ENCODE measurements at regions not wholly inside any gene's neighbourhood (a gene's known extent, or its start where the extent isn't known, plus 50 kb on each side); places are given as distances from the start of the nearest gene placed in this dataset.

DNA sequence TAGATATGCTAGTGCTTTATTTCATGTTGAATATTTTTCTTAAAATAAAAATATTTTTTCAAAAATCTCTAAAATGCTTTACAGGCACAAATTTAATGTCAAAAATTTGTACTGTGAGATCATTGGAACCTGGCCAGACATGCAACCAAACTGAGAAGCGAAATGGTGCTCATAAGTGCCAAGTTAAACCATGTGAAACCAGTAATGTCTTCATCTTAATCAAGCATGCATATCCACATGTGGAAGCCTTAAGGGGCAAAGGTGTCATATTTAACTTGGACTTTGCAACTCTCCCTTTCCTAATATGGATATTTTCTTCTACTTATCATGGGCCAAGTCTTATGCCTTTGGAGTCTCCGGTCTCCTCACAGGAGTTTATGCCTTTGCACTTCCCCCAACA, 208.9 kb upstream of the COL8A1 start:
- TF ChIP-seq, protein P1, sequence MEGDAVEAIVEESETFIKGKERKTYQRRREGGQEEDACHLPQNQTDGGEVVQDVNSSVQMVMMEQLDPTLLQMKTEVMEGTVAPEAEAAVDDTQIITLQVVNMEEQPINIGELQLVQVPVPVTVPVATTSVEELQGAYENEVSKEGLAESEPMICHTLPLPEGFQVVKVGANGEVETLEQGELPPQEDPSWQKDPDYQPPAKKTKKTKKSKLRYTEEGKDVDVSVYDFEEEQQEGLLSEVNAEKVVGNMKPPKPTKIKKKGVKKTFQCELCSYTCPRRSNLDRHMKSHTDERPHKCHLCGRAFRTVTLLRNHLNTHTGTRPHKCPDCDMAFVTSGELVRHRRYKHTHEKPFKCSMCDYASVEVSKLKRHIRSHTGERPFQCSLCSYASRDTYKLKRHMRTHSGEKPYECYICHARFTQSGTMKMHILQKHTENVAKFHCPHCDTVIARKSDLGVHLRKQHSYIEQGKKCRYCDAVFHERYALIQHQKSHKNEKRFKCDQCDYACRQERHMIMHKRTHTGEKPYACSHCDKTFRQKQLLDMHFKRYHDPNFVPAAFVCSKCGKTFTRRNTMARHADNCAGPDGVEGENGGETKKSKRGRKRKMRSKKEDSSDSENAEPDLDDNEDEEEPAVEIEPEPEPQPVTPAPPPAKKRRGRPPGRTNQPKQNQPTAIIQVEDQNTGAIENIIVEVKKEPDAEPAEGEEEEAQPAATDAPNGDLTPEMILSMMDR (IDR thresholded peaks at IDR 0.05; ENCODE audit: insufficient read depth, low read length, poor library complexity, severe bottlenecking): no peak
- no peaks in the 10 kb centered on the region for H3K27me3 ChIP-seq (ENCODE audit: control insufficient read depth, insufficient read depth, low read length)
- H3K4me3 ChIP-seq (ENCODE audit: low read depth, low read length): no peak overlapping the region
- DNase-seq (ENCODE audit: low read depth): peak; percentile 1
- H3K36me3 ChIP-seq (ENCODE audit: control insufficient read depth, insufficient read depth, low read length): no peaks in the 10 kb centered on the region

DNA sequence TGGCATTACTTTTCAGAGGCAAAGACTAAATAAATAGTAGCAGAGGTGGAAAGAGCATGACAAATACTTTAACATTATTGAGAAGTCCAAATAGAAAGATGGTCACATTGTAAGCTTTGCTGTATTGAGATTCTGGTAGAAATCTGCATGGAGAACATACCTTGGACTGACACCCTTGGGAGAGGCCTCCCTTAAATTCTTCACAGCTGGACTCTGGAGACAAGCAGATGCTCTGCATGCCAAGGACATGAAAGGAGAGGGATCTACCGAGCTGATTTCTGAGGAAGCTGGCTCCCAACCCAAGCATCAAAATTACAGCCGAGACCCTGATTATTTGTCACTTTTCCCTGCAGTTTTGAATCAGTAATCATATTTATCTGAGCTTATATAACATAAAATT, 212.5 kb upstream of the COL8A1 start:
- no peak for DNase-seq (ENCODE audit: low read depth)
- no peaks in the 10 kb centered on the region for H3K27me3 ChIP-seq (ENCODE audit: control insufficient read depth, insufficient read depth, low read length)
- TF ChIP-seq, protein P1 (IDR thresholded peaks at IDR 0.05; ENCODE audit: insufficient read depth, low read length, poor library complexity, severe bottlenecking): no peak
- H3K4me3 ChIP-seq (ENCODE audit: low read depth, low read length): no peak overlapping the region
- H3K36me3 ChIP-seq (ENCODE audit: control insufficient read depth, insufficient read depth, low read length): no peaks in the 10 kb centered on the region

DNA sequence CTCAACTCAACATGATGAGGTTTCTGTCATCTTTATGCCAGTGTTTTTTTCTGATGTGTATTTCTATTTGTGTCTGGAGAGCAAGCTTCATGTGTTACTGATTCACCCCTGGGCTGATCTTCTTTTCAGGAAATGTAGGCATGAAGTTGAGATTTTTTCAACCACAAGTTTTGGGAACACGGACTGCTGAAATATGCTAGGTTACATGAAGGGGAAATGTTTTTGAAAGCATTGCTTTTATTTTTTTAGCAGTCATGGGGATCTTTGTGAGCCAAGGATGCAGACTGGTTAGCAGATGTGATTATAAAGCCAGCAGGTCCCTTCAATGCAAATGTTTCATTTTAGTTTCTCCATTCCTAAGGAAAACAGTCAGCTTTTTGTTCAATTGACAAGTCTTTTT, 219.3 kb upstream of the COL8A1 start:
- Histone ChIP-seq H3K4me3 (ENCODE audit: low read depth, low read length) (no peak overlapping the region), H3K27me3 (ENCODE audit: control insufficient read depth, insufficient read depth, low read length) (no peaks in the 10 kb centered on the region), H3K36me3 (ENCODE audit: control insufficient read depth, insufficient read depth, low read length) (no peaks in the 10 kb centered on the region)
- DNase-seq (ENCODE audit: low read depth): no peak
- TF ChIP-seq, protein P1 (IDR thresholded peaks at IDR 0.05; ENCODE audit: insufficient read depth, low read length, poor library complexity, severe bottlenecking): no peak

DNA sequence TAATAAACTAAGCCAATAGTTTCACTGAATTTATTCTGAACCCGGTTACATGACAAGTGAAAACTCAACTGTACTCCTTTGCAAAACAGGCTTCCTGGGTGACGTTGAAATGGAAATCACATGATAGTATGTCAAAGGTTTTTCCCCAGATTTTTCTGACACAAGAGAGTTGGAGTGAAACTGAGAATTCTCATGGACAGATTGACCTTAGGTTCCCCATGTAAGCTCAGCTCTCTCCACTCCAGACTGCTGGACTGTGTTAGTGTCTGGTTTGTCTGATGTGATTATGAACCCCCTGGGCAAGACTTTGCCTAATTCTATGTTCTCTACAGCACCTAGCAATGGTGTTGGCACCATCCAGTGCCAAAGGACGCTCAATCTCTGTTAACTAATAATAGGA, 219.7 kb upstream of the COL8A1 start:
- Histone ChIP-seq H3K36me3 (ENCODE audit: control insufficient read depth, insufficient read depth, low read length) (no peaks in the 10 kb centered on the region), H3K27me3 (ENCODE audit: control insufficient read depth, insufficient read depth, low read length) (no peaks in the 10 kb centered on the region), H3K4me3 (ENCODE audit: low read depth, low read length) (no peak overlapping the region)
- TF ChIP-seq, protein P1 (IDR thresholded peaks at IDR 0.05; ENCODE audit: insufficient read depth, low read length, poor library complexity, severe bottlenecking): no peak
- DNase-seq (ENCODE audit: low read depth): no peak

DNA sequence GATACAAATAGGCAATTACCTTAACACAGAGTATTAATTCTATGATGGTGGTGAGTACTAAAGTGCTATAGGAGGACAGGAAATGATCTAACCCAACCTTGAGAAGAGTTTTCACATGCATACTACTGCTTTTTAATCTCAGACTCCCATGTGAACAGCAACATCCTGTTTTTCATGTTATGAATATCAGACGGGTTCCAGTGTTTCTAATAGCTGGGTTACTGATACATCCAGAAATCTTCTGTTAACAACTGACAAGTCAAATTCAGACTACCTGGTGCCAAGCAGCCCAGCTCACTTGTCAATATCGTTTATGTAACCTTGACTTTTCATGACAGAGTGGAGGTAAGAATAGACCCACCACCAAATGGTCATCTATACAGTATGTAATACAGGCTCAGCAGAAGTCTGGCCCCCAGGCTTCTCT, 220.2 kb upstream of the COL8A1 start:
- TF ChIP-seq, protein P1 (IDR thresholded peaks at IDR 0.05; ENCODE audit: insufficient read depth, low read length, poor library complexity, severe bottlenecking): no peak
- H3K27me3 ChIP-seq (ENCODE audit: control insufficient read depth, insufficient read depth, low read length): no peaks in the 10 kb centered on the region
- DNase-seq (ENCODE audit: low read depth): no peak

DNA sequence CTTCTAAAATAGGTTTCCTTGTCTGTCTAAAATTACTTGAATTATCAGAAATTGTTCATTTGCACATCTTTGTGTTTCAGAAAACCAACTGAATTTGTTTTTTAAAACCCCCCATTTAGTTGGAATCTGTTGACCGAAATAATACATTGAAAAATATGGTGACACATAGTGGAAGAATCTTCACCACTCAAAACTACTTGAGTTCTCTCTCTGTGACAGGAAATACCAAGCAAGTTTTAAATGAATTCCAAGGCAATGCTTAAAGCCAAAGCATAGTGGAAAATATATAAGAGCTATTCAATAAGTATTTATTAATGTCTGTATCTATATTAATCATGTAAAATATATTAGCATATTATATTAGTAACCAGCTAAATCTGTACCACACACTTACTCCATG, 224.9 kb upstream of the COL8A1 start:
- no peaks in the 10 kb centered on the region for H3K36me3 ChIP-seq (ENCODE audit: control insufficient read depth, insufficient read depth, low read length)
- TF ChIP-seq, protein P1 (IDR thresholded peaks at IDR 0.05; ENCODE audit: insufficient read depth, low read length, poor library complexity, severe bottlenecking): no peak
- no peak overlapping the region for H3K4me3 ChIP-seq (ENCODE audit: low read depth, low read length)
- no peaks in the 10 kb centered on the region for H3K27me3 ChIP-seq (ENCODE audit: control insufficient read depth, insufficient read depth, low read length)
- peak; percentile 32 for DNase-seq (ENCODE audit: low read depth)

More for the DNA sequence above, 220.2 kb upstream of the COL8A1 start:
- H3K4me3 ChIP-seq (ENCODE audit: low read depth, low read length): no peak overlapping the region
- no peaks in the 10 kb centered on the region for H3K36me3 ChIP-seq (ENCODE audit: control insufficient read depth, insufficient read depth, low read length)

Measured in kidney epithelial cell (primary cell).